Colonic mucosa (tissue), 4 donors: ENCODE measurements at regions not wholly inside any gene's neighbourhood (a gene's known extent, or its start where the extent isn't known, plus 50 kb on each side); places are given as distances from the start of the nearest gene placed in this dataset.

Experiments used
- DNase-seq: peaks from one replicate; pipeline ENCODE4 v3.0.0-alpha.2; 2020
- H3K27ac ChIP-seq: fragments of 200-600 bp; one replicate; pipeline ENCODE4 v1.8.0; 2021
- H3K27me3 ChIP-seq: fragments of 200-600 bp; one replicate; pipeline ENCODE4 v1.8.0; 2021
- H3K36me3 ChIP-seq: fragments of 200-600 bp; one replicate; pipeline ENCODE4 v1.8.0; 2021
- H3K4me1 ChIP-seq: fragments of 200-600 bp; one replicate; pipeline ENCODE4 v1.8.0; 2021; ENCODE audit warnings: mild to moderate bottlenecking
- H3K4me3 ChIP-seq: fragments of 200-600 bp; one replicate; pipeline ENCODE4 v1.8.0; 2021
- H3K9ac ChIP-seq, 2 donors: one replicate each; pipeline ENCODE4 v1.7.0; 2013; ENCODE audit warnings: control low read depth in 2 of 2, low read depth in 2 of 2, low read length in 2 of 2
- H3K9me3 ChIP-seq: fragments of 200-600 bp; one replicate; pipeline ENCODE4 v1.8.0; 2021
- intact Hi-C: fragments of 100-400 bp; cut with DNase I; formaldehyde crosslinking; loops from one replicate; pipeline ENCODE4 v1.14.1; 2022
- TF ChIP-seq, protein P1 (sequence below): fragments of 200-600 bp; IDR thresholded peaks from one replicate; pipeline ENCODE4 v1.8.0; 2022; ENCODE audit warnings: antibody characterized with exemption, mild to moderate bottlenecking
- donor health status: healthy.
- donor health status: DM: no; HTN: no; CAD: no.
- donor health status: DM: no; HTN: no; CAD: no.

DNA sequence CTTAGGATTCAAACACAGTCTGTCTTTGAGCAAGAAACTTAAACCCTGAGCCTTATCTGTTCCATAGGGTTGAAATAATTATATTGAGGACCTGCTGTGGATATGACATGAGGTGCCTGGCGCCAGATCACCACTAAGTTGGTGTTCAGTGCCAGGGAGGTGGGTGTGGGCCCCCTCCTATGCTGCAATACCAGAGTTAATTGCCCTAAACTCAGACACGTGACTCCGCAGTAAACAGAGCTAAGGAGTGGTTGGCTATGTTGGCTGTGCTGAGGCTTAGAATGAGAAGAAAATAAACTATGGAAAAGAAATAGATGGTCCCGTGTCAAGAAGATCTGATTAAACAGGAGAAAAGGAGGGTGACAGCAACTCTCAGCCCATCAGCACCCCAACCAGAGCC, 419.4 kb upstream of the JARID2 start:
- Histone ChIP-seq H3K4me3 (no peak overlapping the region), H3K9ac (peak overlapping the region in 1 of 2 donors; percentile 41), H3K4me1 (peaks cover 8% of the 10 kb centered on the region), H3K9me3 (no peaks in the 10 kb centered on the region), H3K36me3 (no peaks in the 10 kb centered on the region), H3K27ac (peak overlapping the region; percentile 43), H3K27me3 (no peaks in the 10 kb centered on the region)
- intact Hi-C loops = no loop called here
- TF ChIP-seq, protein P1, sequence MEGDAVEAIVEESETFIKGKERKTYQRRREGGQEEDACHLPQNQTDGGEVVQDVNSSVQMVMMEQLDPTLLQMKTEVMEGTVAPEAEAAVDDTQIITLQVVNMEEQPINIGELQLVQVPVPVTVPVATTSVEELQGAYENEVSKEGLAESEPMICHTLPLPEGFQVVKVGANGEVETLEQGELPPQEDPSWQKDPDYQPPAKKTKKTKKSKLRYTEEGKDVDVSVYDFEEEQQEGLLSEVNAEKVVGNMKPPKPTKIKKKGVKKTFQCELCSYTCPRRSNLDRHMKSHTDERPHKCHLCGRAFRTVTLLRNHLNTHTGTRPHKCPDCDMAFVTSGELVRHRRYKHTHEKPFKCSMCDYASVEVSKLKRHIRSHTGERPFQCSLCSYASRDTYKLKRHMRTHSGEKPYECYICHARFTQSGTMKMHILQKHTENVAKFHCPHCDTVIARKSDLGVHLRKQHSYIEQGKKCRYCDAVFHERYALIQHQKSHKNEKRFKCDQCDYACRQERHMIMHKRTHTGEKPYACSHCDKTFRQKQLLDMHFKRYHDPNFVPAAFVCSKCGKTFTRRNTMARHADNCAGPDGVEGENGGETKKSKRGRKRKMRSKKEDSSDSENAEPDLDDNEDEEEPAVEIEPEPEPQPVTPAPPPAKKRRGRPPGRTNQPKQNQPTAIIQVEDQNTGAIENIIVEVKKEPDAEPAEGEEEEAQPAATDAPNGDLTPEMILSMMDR = no peak
- DNase-seq = peak; percentile 87

DNA sequence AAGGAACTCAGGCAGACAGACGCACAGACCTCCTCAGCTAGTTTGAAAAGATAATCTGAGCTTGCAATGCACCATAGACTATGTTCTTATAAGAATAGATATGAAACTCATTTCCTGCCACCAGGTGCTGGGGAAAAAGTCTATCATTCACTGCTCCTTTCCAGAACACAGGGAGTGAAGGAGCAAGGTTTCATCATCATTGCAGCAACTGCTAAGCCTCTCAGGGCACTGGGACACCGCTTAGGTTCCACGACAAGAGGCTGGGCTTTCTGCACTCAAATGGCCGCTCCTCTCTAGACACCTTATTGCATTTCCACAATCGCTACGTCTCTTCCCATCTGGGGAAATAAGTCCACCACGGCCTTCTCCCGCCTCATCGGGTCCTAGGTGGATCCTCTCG, 418.5 kb upstream of the JARID2 start:
- DNase-seq = no peak
- Histone ChIP-seq H3K4me3 (no peak overlapping the region), H3K9me3 (no peaks in the 10 kb centered on the region), H3K4me1 (peaks cover 8% of the 10 kb centered on the region), H3K27me3 (no peaks in the 10 kb centered on the region), H3K36me3 (no peaks in the 10 kb centered on the region), H3K9ac (no peak overlapping the region), H3K27ac (no peak overlapping the region)
- intact Hi-C loops = no loop called here
- TF ChIP-seq, protein P1 = no peak

DNA sequence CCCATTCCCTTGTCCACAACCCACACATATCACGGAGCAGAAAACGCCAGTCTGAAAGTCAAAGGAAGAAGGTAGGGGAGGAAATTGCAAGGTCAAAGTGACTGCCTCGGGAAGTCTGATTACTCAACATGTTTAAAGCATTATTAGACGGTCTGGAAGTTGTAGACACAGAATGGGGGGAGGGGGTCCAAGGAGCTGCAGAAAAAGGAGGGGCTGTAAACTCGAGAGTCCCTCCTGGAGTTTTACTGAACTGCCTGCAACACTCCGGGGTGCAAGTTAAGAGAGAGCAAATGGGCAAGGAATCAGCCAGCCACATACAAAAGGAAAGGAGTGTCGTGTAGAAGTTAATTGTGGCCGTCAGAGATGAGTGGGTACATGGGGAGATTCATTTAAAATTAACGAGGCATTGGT, 417.7 kb upstream of the JARID2 start:
- H3K9ac ChIP-seq = no peak overlapping the region
- TF ChIP-seq, protein P1 = no peak
- no peaks in the 10 kb centered on the region for H3K36me3 ChIP-seq
- H3K4me1 ChIP-seq = peaks cover 8% of the 10 kb centered on the region
- no peak for DNase-seq
- no peak overlapping the region for H3K4me3 ChIP-seq
- intact Hi-C loops = no loop called here
- H3K27ac ChIP-seq = no peak overlapping the region
- H3K27me3 ChIP-seq = no peaks in the 10 kb centered on the region
- no peaks in the 10 kb centered on the region for H3K9me3 ChIP-seq

DNA sequence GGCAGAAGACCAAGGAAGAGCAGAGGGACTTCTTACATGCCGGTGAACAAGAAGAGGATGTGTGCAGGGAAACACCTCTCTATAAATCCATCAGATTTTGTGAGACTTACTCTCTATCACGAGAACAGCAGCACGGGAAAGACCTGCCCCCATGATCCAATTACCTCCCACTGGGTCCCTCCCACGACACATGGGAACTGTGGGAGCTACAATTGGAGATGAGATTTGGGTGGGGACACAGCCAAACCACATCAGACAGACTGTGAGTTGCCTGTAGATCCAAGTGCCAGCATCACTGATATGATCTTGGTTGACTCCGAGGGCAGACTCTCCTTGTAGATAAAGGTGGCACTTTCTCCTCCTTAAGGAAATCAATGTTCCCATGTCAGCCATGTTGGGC, 414.8 kb upstream of the JARID2 start:
- TF ChIP-seq, protein P1 = no peak
- no peaks in the 10 kb centered on the region for H3K4me1 ChIP-seq

DNA sequence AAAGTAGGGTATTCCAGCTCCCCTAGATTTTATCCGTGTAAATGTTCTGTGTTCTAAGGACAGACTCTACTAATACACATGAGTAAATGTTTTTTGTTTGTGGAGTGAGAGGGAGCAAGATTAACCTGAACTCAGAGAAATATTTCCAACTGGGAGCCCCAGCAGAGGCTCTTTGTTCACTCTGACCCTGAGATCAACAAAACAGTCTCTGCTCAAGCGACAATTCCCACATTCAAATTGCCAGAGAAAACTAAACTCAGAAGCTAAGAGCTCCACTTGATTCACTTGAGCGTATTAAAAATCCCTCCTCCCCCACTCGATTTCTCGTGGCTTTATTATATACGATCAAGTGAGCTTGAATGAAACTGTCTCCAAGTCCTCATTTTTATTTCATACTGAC, 413.9 kb upstream of the JARID2 start:
- Histone ChIP-seq H3K36me3 (no peaks in the 10 kb centered on the region), H3K4me3 (no peak overlapping the region), H3K27ac (no peak overlapping the region), H3K9ac (no peak overlapping the region), H3K27me3 (no peaks in the 10 kb centered on the region), H3K9me3 (no peaks in the 10 kb centered on the region), H3K4me1 (no peaks in the 10 kb centered on the region)
- intact Hi-C loops = no loop called here
- DNase-seq = no peak
- TF ChIP-seq, protein P1 = no peak

More for the DNA sequence above, 414.8 kb upstream of the JARID2 start:
- Histone ChIP-seq H3K4me3 (no peak overlapping the region), H3K9me3 (no peaks in the 10 kb centered on the region), H3K36me3 (no peaks in the 10 kb centered on the region), H3K27ac (no peak overlapping the region), H3K9ac (no peak overlapping the region), H3K27me3 (no peaks in the 10 kb centered on the region)
- DNase-seq = no peak
- intact Hi-C loops = no loop called here

DNA sequence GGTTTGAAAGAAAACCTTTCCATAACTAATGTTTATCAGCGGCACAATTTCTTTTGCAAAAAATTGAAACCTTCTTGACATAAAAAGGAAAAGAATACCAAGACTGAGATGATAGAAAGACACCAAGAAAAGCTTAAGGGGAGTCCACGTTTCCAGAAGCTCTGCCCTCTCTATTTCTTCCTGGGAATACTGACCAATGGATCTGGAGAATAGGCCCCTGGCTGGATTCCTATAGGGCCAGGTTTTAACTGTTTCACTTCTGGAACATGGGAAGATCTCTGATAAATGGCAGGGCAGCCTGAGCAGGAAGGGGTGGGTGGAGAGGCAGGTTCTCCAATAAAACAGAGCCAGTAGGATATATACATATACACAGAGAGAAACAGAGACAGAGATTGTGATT, 413.4 kb upstream of the JARID2 start:
- TF ChIP-seq, protein P1 = no peak

More for the DNA sequence above, 413.4 kb upstream of the JARID2 start:
- Histone ChIP-seq H3K4me1 (no peaks in the 10 kb centered on the region), H3K27me3 (no peaks in the 10 kb centered on the region), H3K9ac (no peak overlapping the region), H3K36me3 (no peaks in the 10 kb centered on the region), H3K9me3 (no peaks in the 10 kb centered on the region), H3K27ac (no peak overlapping the region), H3K4me3 (no peak overlapping the region)
- DNase-seq = no peak
- intact Hi-C loops = no loop called here
